CD4-positive, alpha-beta memory T cell (primary cell): ENCODE measurements at regions not wholly inside any gene's neighbourhood (a gene's known extent, or its start where the extent isn't known, plus 50 kb on each side); places are given as distances from the start of the nearest gene placed in this dataset.

Source experiments
- CTCF ChIA-PET: fragments of 350-600 bp; sonication (Branson Sonifier 250); formaldehyde crosslinking; loops from one replicate; lab custom pipeline; 2021; ENCODE audit warnings: inconsistent platforms; ENCODE audit not compliant: partially characterized antibody; lab: Charles Lee
- POLR2A ChIA-PET: fragments of 350-600 bp; sonication (Branson Sonifier 250); formaldehyde crosslinking; loops from one replicate; lab custom pipeline; 2021; ENCODE audit not compliant: partially characterized antibody; lab: Charles Lee
- DNase-seq, 5 donors: peaks; one replicate each; pipeline versions ENCODE4 v3.0.0 to v3.0.0-alpha.2; 2020 to 2022; ENCODE audit warnings: mixed read lengths in 1 of 5
- H3K27ac ChIP-seq: one replicate; pipeline ENCODE4 v1.7.0; 2013; ENCODE audit warnings: low read depth, low read length
- H3K27me3 ChIP-seq: 2 replicates; pipeline ENCODE4 v1.7.0; 2013; ENCODE audit warnings: mild to moderate bottlenecking, low read length, moderate library complexity; ENCODE audit not compliant: insufficient read depth
- H3K36me3 ChIP-seq: 2 replicates; pipeline ENCODE4 v1.7.0; 2013; ENCODE audit warnings: mild to moderate bottlenecking, low read length, moderate library complexity; ENCODE audit not compliant: insufficient read depth
- H3K4me1 ChIP-seq: 2 replicates; pipeline ENCODE4 v1.7.0; 2013; ENCODE audit warnings: mild to moderate bottlenecking, low read length, moderate library complexity; ENCODE audit not compliant: insufficient read depth
- H3K4me3 ChIP-seq, 2 donors: one replicate each; pipeline ENCODE4 v1.7.0; 2013; ENCODE audit warnings: low read length in 2 of 2, mild to moderate bottlenecking in 1 of 2
- H3K9me3 ChIP-seq, 2 donors: one replicate each; pipeline ENCODE4 v1.7.0; 2013; ENCODE audit warnings: low read length in 2 of 2, control low read depth in 1 of 2; ENCODE audit not compliant: control insufficient read depth in 1 of 2
- H3K27ac Mint-ChIP-seq, 7 donors: one replicate each; pipeline ENCODE4 v1.8.0; 2020 to 2021; ENCODE audit warnings: mixed read lengths in 7 of 7, mild to moderate bottlenecking in 6 of 7, inconsistent platforms in 3 of 7, moderate library complexity in 3 of 7
- H3K27me3 Mint-ChIP-seq, 2 donors: one replicate each; pipeline ENCODE4 v1.8.0; 2020 to 2021; ENCODE audit warnings: mixed read lengths in 2 of 2
- H3K36me3 Mint-ChIP-seq, 2 donors: one replicate each; pipeline ENCODE4 v1.8.0; 2020 to 2021; ENCODE audit warnings: mixed read lengths in 2 of 2, inconsistent platforms in 1 of 2, mild to moderate bottlenecking in 1 of 2
- H3K4me1 Mint-ChIP-seq, 4 donors: one replicate each; pipeline ENCODE4 v1.8.0; 2020 to 2021; ENCODE audit warnings: mixed read lengths in 4 of 4, mild to moderate bottlenecking in 1 of 4
- H3K4me3 Mint-ChIP-seq, 8 donors: one replicate each; pipeline ENCODE4 v1.8.0; 2020 to 2021; ENCODE audit warnings: mixed read lengths in 8 of 8, mild to moderate bottlenecking in 7 of 8, moderate library complexity in 6 of 8, inconsistent platforms in 3 of 8
- H3K9me3 Mint-ChIP-seq, 8 donors: one replicate each; pipeline ENCODE4 v1.8.0; 2020 to 2021; ENCODE audit warnings: mixed read lengths in 8 of 8, mild to moderate bottlenecking in 5 of 8, inconsistent platforms in 3 of 8, moderate library complexity in 1 of 8
- intact Hi-C: fragments of 100-400 bp; cut with micrococcal nuclease; formaldehyde crosslinking; loops from one replicate; pipeline ENCODE4 v1.15.1; 2023

DNA sequence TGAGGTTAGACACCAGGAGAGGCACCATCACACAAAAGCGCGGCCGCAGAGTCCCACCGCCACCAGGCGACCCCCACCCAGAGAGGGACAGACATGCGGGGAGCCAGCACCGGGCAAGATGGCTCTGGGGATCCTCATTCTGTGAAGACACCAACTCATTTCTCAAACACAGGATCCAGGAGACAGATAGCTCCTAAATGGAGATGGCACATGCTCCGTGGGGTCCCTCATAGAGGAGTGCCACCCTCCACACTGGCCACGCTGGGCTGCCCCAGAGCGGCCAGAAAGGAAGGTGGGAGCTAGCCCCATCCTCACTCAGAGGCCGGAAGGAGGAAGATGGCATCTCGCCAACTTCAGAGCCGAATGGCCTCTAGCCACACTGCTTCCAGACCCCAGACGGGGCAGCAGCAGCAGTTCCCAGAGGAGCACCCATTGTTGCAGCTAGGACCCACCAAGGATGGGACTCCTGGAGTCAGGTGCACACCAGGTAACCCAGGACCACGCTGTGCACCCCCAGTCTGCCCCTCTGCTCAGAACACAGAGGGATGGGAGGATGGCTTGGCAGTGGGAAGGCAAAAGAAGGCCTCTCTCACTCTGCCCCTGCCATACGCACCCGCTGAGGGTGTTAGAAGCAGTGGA, 78.6 kb downstream of the ZIC5 start:
- peaks cover 19% of the 10 kb centered on the region for H3K27me3 ChIP-seq
- H3K9me3 ChIP-seq = no peaks in the 10 kb centered on the region
- intact Hi-C loops = no loop called here
- no peak for DNase-seq
- no peaks in the 10 kb centered on the region for H3K4me1 ChIP-seq
- Mint-ChIP-seq H3K36me3 (no peaks in the 10 kb centered on the region), H3K9me3 (no peaks in the 10 kb centered on the region), H3K27ac (no peak overlapping the region), H3K4me3 (no peak overlapping the region), H3K4me1 (peaks cover 8 to 26% (median 15%) of the 10 kb centered on the region in 4 donors), H3K27me3 (peaks cover 21 to 29% of the 10 kb centered on the region in 2 donors)
- no peak overlapping the region for H3K4me3 ChIP-seq
- no peaks in the 10 kb centered on the region for H3K36me3 ChIP-seq
- no peak overlapping the region for H3K27ac ChIP-seq
- CTCF ChIA-PET = interaction anchor here (0.6 kb wide), 1 partner anchor 53 kb away, joined by 3 read pairs; no protein-coding TSS in a partner anchor
- POLR2A ChIA-PET = no interaction called here

GRCh38 chr13:99892196-99892613, 79.4 kb downstream of the ZIC5 start:
- Mint-ChIP-seq H3K27me3 (peaks cover 16 to 22% of the 10 kb centered on the region in 2 donors), H3K36me3 (no peaks in the 10 kb centered on the region), H3K27ac (no peak overlapping the region), H3K4me1 (peaks cover 8 to 26% (median 15%) of the 10 kb centered on the region in 4 donors), H3K9me3 (no peaks in the 10 kb centered on the region), H3K4me3 (no peak overlapping the region)
- H3K36me3 ChIP-seq = no peaks in the 10 kb centered on the region
- DNase-seq = no peak
- no peaks in the 10 kb centered on the region for H3K9me3 ChIP-seq
- CTCF ChIA-PET = no interaction called here
- H3K27me3 ChIP-seq = peaks cover 19% of the 10 kb centered on the region
- H3K27ac ChIP-seq = no peak overlapping the region
- intact Hi-C loops = no loop called here
- no peaks in the 10 kb centered on the region for H3K4me1 ChIP-seq
- POLR2A ChIA-PET = no interaction called here
- H3K4me3 ChIP-seq = no peak overlapping the region

- CTCF ChIA-PET = interaction anchor here (1.3 to 3.9 kb wide), 2 partner anchors 12 to 14 kb away, joined by 4 to 15 read pairs; no protein-coding TSS in a partner anchor
- POLR2A ChIA-PET = no interaction called here
- H3K4me1 Mint-ChIP-seq = no peaks in the 10 kb centered on the region
- no peaks in the 10 kb centered on the region for H3K27me3 Mint-ChIP-seq
- H3K36me3 ChIP-seq = no peaks in the 10 kb centered on the region
- no peak for DNase-seq
- H3K27ac ChIP-seq = no peak overlapping the region
- no peak overlapping the region for H3K4me3 ChIP-seq
- no peak overlapping the region for H3K4me3 Mint-ChIP-seq
- H3K36me3 Mint-ChIP-seq = peaks cover 0 to 5% of the 10 kb centered on the region in 2 donors
- H3K27me3 ChIP-seq = no peaks in the 10 kb centered on the region
- no peaks in the 10 kb centered on the region for H3K4me1 ChIP-seq
- H3K27ac Mint-ChIP-seq = peak overlapping the region in 1 of 7 donors; percentile 7
- intact Hi-C loops = no loop called here
- H3K9me3 Mint-ChIP-seq = peaks cover 0 to 3% (median 0%) of the 10 kb centered on the region in 8 donors
- no peaks in the 10 kb centered on the region for H3K9me3 ChIP-seq
Measured at GRCh38 chr13:99886706-99887105, 84.9 kb downstream of the ZIC5 start.

DNA sequence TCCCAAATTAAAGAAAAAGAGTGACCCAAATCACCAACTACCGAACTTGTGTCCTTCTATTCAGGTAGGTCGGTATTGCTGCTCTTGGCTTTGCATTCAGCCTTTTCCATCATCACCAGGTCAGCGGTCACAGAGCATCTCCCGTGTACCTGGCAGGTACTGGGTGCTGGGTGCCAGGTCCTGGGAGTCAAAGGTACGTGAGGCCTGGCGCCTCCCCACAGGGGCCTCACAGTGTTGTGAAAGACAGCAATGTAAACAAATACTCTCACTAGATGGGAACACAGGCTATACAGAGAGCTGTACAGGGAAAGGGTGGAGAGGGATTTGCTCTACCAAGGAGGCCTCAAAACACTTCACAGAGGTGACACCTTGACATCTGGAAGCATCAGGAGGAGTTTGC, 86.7 kb downstream of the ZIC5 start:
- no peak overlapping the region for H3K27ac ChIP-seq
- ChIA-PET POLR2A (no interaction called here), CTCF (interaction anchor here (1.8 kb wide), 1 partner anchor 15 kb away, joined by 6 read pairs; no protein-coding TSS in a partner anchor)
- H3K9me3 ChIP-seq = no peaks in the 10 kb centered on the region
- no peak overlapping the region for H3K27ac Mint-ChIP-seq
- no peaks in the 10 kb centered on the region for H3K4me1 ChIP-seq
- peaks cover 0 to 3% (median 0%) of the 10 kb centered on the region in 8 donors for H3K9me3 Mint-ChIP-seq
- no peaks in the 10 kb centered on the region for H3K27me3 ChIP-seq
- DNase-seq = no peak
- H3K4me3 Mint-ChIP-seq = no peak overlapping the region
- peaks cover 0 to 1% of the 10 kb centered on the region in 2 donors for H3K27me3 Mint-ChIP-seq
- intact Hi-C loops = no loop called here
- no peaks in the 10 kb centered on the region for H3K36me3 ChIP-seq
- H3K4me1 Mint-ChIP-seq = no peaks in the 10 kb centered on the region
- no peak overlapping the region for H3K4me3 ChIP-seq
- H3K36me3 Mint-ChIP-seq = peaks cover 0 to 5% of the 10 kb centered on the region in 2 donors

GRCh38 chr13:99883805-99884204, 87.8 kb downstream of the ZIC5 start:
- POLR2A ChIA-PET = no interaction called here

GRCh38 chr13:99878921-99879610, 92.5 kb downstream of the ZIC5 start:
- Mint-ChIP-seq H3K27me3 (peaks cover 0 to 1% of the 10 kb centered on the region in 2 donors), H3K4me3 (no peak overlapping the region), H3K9me3 (no peaks in the 10 kb centered on the region), H3K27ac (no peak overlapping the region), H3K36me3 (peaks cover 0 to 11% of the 10 kb centered on the region in 2 donors), H3K4me1 (no peaks in the 10 kb centered on the region)
- Histone ChIP-seq H3K4me1 (no peaks in the 10 kb centered on the region), H3K4me3 (no peak overlapping the region), H3K9me3 (no peaks in the 10 kb centered on the region), H3K27ac (no peak overlapping the region), H3K36me3 (no peaks in the 10 kb centered on the region), H3K27me3 (no peaks in the 10 kb centered on the region)
- ChIA-PET POLR2A (no interaction called here), CTCF (interaction anchor here (2.1 kb wide), 1 partner anchor 21 kb away, joined by 6 read pairs; no protein-coding TSS in a partner anchor)
- intact Hi-C loops = no loop called here
- DNase-seq = no peak

More at GRCh38 chr13:99883805-99884204, 87.8 kb downstream of the ZIC5 start:
- Histone ChIP-seq H3K9me3 (no peaks in the 10 kb centered on the region), H3K36me3 (no peaks in the 10 kb centered on the region), H3K4me3 (no peak overlapping the region), H3K27me3 (no peaks in the 10 kb centered on the region), H3K27ac (no peak overlapping the region), H3K4me1 (no peaks in the 10 kb centered on the region)
- Mint-ChIP-seq H3K27ac (no peak overlapping the region), H3K36me3 (peaks cover 0 to 5% of the 10 kb centered on the region in 2 donors), H3K9me3 (peaks cover 0 to 3% (median 0%) of the 10 kb centered on the region in 8 donors), H3K27me3 (peaks cover 0 to 1% of the 10 kb centered on the region in 2 donors), H3K4me1 (no peaks in the 10 kb centered on the region), H3K4me3 (no peak overlapping the region)
- intact Hi-C loops = no loop called here
- CTCF ChIA-PET = interaction anchor here (1.6 to 1.8 kb wide), 2 partner anchors 9 to 17 kb away, joined by 3 to 6 read pairs; no protein-coding TSS in a partner anchor
- DNase-seq = no peak

DNA sequence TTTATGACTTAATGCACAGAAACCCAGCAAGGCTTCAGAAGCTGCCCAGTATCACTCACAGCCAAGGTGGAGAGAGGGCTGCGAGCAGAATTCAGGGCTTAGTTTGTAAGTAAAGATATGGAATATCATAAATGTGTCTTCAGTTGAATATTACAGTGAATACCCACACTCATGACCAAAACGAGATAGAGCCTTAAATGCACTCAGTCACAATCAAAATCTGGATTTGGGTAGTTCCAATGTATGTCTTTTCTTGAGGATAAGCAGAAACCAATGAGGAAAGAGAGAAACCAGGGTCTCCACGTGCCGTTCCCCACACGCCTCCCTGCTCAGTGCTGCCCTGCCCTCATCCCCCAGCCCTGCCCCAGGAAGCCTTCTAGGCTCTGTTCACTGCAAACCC, 94.9 kb downstream of the ZIC5 start:
- H3K36me3 Mint-ChIP-seq = peaks cover 0 to 6% of the 10 kb centered on the region in 2 donors
- Histone ChIP-seq H3K9me3 (no peaks in the 10 kb centered on the region), H3K27me3 (no peaks in the 10 kb centered on the region), H3K4me1 (no peaks in the 10 kb centered on the region), H3K4me3 (no peak overlapping the region), H3K36me3 (no peaks in the 10 kb centered on the region), H3K27ac (no peak overlapping the region)
- POLR2A ChIA-PET = no interaction called here
- intact Hi-C loops = no loop called here
- H3K27ac Mint-ChIP-seq = peak overlapping the region in 1 of 7 donors; percentile 10
- peaks cover 0 to 1% of the 10 kb centered on the region in 2 donors for H3K27me3 Mint-ChIP-seq
- CTCF ChIA-PET = interaction anchor here (0.6 to 0.7 kb wide), 2 partner anchors 17 to 211 kb away, joined by 4 read pairs; no protein-coding TSS in a partner anchor
- H3K4me1 Mint-ChIP-seq = no peaks in the 10 kb centered on the region
- no peak overlapping the region for H3K4me3 Mint-ChIP-seq
- no peaks in the 10 kb centered on the region for H3K9me3 Mint-ChIP-seq
- DNase-seq = no peak
